HG02981 (cell line): ENCODE measurements at regions not wholly inside any gene's neighbourhood (a gene's known extent, or its start where the extent isn't known, plus 50 kb on each side); places are given as distances from the start of the nearest gene placed in this dataset.
"Not testable (repeated sequence)": the region's sequence is repeated elsewhere in the genome, so short reads cannot be mapped to it uniquely, and the experiment has no call there.

Source experiments
- ATAC-seq: cut with Tn5 transposase; IDR thresholded peaks from one replicate; pipeline ENCODE4 v1.9.1; 2021; ENCODE audit warnings: mild to moderate bottlenecking, moderate library complexity; ENCODE audit not compliant: unreplicated experiment

DNA sequence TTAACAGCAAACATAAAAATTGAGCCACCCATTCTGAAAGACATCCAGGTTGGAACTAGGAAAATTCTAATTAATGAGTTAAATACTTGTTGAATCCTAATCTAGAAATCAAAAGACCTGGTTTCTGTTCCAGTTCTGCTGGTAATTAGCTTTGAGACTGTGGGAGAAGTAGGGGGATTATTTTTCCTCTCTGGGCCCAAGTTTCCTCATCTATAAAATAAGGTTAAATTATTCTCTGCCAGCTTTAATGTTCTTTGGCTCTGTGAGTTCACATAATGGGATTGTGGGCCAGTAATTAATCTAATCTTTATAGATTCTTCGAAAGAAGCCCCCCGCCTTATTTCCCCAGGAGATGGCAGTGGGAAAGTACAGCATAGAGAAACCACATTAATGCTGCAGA is 104.6 kb downstream of the ENC1 start:
- ATAC-seq, result no peak

GRCh38 chr5:74534397-74535129 is 106.0 kb downstream of the ENC1 start:
- no peak for ATAC-seq

DNA sequence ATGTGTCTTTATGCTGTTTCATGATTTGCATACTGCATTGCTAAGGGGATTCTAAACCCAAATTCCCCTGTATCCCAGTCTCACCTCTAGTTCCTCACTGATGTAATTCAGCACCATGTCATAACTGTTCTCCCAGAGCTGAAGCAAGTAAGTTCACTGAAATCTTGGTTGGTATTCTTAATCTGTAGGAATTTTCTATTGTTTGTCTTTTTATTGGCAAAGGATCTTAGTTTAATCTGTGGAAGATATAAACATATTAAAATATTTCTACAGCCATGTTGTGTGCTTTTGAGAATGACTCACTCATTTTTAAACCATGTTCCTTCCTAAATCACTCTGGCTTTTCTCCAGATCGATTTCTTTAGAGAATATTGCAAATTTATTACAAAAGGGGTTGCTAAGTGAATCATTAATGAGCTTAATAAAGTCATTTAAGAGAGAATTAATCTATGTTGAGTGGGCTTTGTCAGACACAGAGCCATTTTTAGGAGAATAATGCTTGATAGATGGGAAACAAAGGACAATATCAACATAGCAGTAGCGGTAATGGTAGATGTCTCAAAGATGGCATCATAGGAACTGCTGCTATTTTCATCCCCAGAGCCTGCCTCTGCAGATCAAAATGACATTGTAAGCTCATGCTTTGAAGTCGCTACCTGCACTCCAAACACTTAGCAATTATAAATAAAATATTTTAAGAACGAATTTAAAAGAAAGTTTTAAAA is 110.0 kb downstream of the ENC1 start:
- ATAC-seq, result no peak

DNA sequence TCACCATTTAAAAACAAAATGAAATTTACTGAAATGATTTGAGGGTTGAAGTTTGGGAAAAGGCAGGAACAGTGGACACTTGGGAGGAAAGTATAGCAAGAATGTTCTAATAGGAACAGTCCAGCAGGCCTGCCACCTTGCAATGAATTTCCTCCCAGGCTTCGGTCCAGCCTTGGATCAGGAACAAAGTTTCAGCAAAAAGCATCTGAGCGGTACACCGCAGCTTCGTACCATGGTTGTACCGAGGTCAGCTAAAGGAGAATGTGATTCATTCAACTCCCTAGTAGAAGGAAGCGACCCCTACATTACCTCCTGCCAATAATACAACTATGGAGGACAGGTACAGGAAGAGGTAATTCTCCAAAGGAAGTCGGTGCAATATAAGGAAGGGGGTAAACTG is 111.4 kb downstream of the ENC1 start:
- no peak for ATAC-seq

GRCh38 chr5:74526111-74526510 is 114.4 kb downstream of the ENC1 start:
- ATAC-seq, result no peak

- ATAC-seq, result not testable (repeated sequence)
Observed at GRCh38 chr5:74524767-74525166, 115.8 kb downstream of the ENC1 start.

- not testable (repeated sequence) for ATAC-seq
Observed at GRCh38 chr5:74523698-74524097, 116.8 kb downstream of the ENC1 start.

- ATAC-seq, result not testable (repeated sequence)
Observed at GRCh38 chr5:74522838-74523237, 117.7 kb downstream of the ENC1 start.

DNA sequence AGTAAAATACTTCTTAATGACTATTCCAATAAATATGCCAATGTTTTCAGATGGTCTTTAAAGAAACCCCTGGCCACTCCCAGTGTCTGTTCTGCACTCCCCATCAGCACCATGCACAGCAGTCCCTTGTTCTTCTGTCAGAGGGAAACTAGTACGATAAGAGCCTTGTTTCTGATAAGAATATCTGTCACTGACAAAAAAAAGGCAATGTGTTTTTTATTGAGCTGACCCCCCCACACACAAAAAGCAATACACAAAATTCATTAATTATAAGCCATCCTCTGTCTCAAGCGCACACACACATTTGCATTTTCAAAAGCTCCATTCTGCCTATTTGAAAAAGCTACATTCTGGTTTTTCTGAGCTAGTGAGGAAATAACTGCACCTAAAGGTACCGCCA is 119.1 kb downstream of the ENC1 start:
- ATAC-seq, result no peak

- no peak for ATAC-seq
Observed at GRCh38 chr5:74519679-74520078, 120.8 kb downstream of the ENC1 start.

- no peak for ATAC-seq
Observed at GRCh38 chr5:74519161-74519571, 121.4 kb downstream of the ENC1 start.

DNA sequence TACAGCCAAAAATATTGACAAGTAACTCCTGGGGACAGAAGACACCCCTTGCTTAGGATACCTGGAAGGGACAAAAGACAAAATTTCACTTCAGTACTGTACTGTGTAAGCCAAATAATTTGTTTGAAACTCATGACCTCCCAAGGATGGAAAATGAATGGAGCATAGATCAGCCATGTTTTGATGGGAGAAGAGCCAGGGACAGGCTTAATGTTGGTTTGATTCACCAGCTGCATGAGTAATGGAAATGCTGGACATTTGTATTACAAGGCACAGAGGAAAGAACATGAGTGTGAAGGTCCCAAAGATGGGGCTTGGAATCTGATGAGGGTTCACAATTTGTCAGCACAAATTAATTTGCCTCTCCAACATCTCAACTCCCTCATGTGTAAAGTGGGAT is 122.8 kb downstream of the ENC1 start:
- no peak for ATAC-seq

- no peak for ATAC-seq
Observed at GRCh38 chr5:74516211-74516636, 124.3 kb downstream of the ENC1 start.

- no peak for ATAC-seq
Observed at GRCh38 chr5:74514888-74515551, 125.5 kb downstream of the ENC1 start.

GRCh38 chr5:74511770-74512169 is 128.8 kb downstream of the ENC1 start:
- not testable (repeated sequence) for ATAC-seq

- no peak for ATAC-seq
Observed at GRCh38 chr5:74510476-74511075, 130.0 kb downstream of the ENC1 start.

- no peak for ATAC-seq
Observed at GRCh38 chr5:74507370-74508005, 133.0 kb downstream of the ENC1 start.

- ATAC-seq, result no peak
Observed at GRCh38 chr5:74506119-74506518, 134.4 kb downstream of the ENC1 start.

GRCh38 chr5:74504463-74504862 is 136.1 kb downstream of the ENC1 start:
- no peak for ATAC-seq

- ATAC-seq, result no peak
Observed at GRCh38 chr5:74502479-74502950, 138.0 kb downstream of the ENC1 start.
